Ishikawa (cell line): ENCODE measurements at regions not wholly inside any gene's neighbourhood (a gene's known extent, or its start where the extent isn't known, plus 50 kb on each side); places are given as distances from the start of the nearest gene placed in this dataset.

ENCODE experiments used
- CEBPB ChIP-seq: IDR thresholded peaks from 2 replicates; pipeline ENCODE4 v1.6.1; 2012
- EGR1 ChIP-seq: IDR thresholded peaks from 2 replicates; pipeline ENCODE4 v1.6.1; 2012
- EP300 ChIP-seq: IDR thresholded peaks from 2 replicates; pipeline ENCODE4 v1.6.1; 2012; ENCODE audit warnings: borderline replicate concordance
- NFIC ChIP-seq: IDR thresholded peaks from 2 replicates; pipeline ENCODE4 v1.6.1; 2012
- RAD21 ChIP-seq: IDR thresholded peaks from 2 replicates; pipeline ENCODE4 v1.6.1; 2012; ENCODE audit warnings: low read depth
- YY1 ChIP-seq: IDR thresholded peaks from 2 replicates; pipeline ENCODE4 v1.6.1; 2012; ENCODE audit warnings: low read depth
- TF ChIP-seq, protein P1 (sequence below): IDR thresholded peaks from 2 replicates; pipeline ENCODE4 v1.6.1; 2012; ENCODE audit warnings: low read depth, mild to moderate bottlenecking
- TF ChIP-seq, protein P2 (sequence below): IDR thresholded peaks from 2 replicates; pipeline ENCODE4 v1.6.1; 2012

DNA sequence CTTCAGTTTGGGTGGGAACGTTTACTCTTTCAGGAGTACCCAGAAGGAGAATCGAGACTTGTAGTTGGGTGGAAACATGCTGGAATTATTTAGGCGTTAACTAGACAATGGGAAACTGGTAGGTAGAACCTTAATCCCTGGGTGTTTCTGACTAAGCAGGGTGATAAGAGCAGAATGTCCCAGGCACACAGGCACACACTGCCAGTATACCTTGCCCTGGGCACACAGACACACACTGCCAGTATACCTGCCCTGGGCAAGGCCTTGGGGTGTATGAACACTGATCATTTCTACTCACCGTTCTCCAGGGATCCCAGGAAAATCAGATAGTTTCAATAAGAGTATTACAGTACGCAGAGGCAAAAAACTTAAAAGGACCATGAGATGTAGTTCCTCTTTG lies 115.5 kb downstream of the SNAPC1 start:
- TF ChIP-seq RAD21 (no peak), NFIC (no peak), CEBPB (no peak), EP300 (no peak), EGR1 (no peak), YY1 (no peak)
- TF ChIP-seq, protein P1, sequence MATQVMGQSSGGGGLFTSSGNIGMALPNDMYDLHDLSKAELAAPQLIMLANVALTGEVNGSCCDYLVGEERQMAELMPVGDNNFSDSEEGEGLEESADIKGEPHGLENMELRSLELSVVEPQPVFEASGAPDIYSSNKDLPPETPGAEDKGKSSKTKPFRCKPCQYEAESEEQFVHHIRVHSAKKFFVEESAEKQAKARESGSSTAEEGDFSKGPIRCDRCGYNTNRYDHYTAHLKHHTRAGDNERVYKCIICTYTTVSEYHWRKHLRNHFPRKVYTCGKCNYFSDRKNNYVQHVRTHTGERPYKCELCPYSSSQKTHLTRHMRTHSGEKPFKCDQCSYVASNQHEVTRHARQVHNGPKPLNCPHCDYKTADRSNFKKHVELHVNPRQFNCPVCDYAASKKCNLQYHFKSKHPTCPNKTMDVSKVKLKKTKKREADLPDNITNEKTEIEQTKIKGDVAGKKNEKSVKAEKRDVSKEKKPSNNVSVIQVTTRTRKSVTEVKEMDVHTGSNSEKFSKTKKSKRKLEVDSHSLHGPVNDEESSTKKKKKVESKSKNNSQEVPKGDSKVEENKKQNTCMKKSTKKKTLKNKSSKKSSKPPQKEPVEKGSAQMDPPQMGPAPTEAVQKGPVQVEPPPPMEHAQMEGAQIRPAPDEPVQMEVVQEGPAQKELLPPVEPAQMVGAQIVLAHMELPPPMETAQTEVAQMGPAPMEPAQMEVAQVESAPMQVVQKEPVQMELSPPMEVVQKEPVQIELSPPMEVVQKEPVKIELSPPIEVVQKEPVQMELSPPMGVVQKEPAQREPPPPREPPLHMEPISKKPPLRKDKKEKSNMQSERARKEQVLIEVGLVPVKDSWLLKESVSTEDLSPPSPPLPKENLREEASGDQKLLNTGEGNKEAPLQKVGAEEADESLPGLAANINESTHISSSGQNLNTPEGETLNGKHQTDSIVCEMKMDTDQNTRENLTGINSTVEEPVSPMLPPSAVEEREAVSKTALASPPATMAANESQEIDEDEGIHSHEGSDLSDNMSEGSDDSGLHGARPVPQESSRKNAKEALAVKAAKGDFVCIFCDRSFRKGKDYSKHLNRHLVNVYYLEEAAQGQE, result no peak
- TF ChIP-seq, protein P2, sequence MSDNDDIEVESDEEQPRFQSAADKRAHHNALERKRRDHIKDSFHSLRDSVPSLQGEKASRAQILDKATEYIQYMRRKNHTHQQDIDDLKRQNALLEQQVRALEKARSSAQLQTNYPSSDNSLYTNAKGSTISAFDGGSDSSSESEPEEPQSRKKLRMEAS, result no peak
